ENCODE measurements at regions not wholly inside any gene's neighbourhood (a gene's known extent, or its start where the extent isn't known, plus 50 kb on each side); places are given as distances from the start of the nearest gene placed in this dataset.

- H3K79me2 ChIP-seq, result no peaks in the 10 kb centered on the region
- H2AFZ ChIP-seq, result no peak overlapping the region
- H3K4me1 ChIP-seq, result no peaks in the 10 kb centered on the region
- H3K36me3 ChIP-seq (ENCODE audit: control insufficient read depth, insufficient read depth, low read length), result no peaks in the 10 kb centered on the region
- H3K27me3 ChIP-seq (ENCODE audit: control insufficient read depth, insufficient read depth, low read length), result no peaks in the 10 kb centered on the region
- no peak for TF ChIP-seq CTCF (IDR thresholded peaks at IDR 0.05)
- no peak overlapping the region for H3K4me3 ChIP-seq (ENCODE audit: low read depth, low read length)
- H3K9ac ChIP-seq, result no peak overlapping the region
- H3K4me2 ChIP-seq (ENCODE audit: low read length), result no peak overlapping the region
- H3K27ac ChIP-seq, result no peak overlapping the region
- no peaks in the 10 kb centered on the region for H3K9me3 ChIP-seq (ENCODE audit: control insufficient read depth, low read length)
Measured at GRCh38 chr9:3586066-3586465, 60.3 kb upstream of the RFX3 start.

GRCh38 chr9:3585606-3586005, 59.8 kb upstream of the RFX3 start:
- TF ChIP-seq CTCF (IDR thresholded peaks at IDR 0.05), result no peak
- Histone ChIP-seq H3K79me2 (no peaks in the 10 kb centered on the region), H3K36me3 (ENCODE audit: control insufficient read depth, insufficient read depth, low read length) (no peaks in the 10 kb centered on the region), H3K4me2 (ENCODE audit: low read length) (no peak overlapping the region), H3K27me3 (ENCODE audit: control insufficient read depth, insufficient read depth, low read length) (no peaks in the 10 kb centered on the region), H3K9me3 (ENCODE audit: control insufficient read depth, low read length) (no peaks in the 10 kb centered on the region), H3K4me3 (ENCODE audit: low read depth, low read length) (no peak overlapping the region), H2AFZ (no peak overlapping the region), H3K4me1 (no peaks in the 10 kb centered on the region), H3K27ac (no peak overlapping the region), H3K9ac (no peak overlapping the region)

GRCh38 chr9:3578786-3579185, 53.0 kb upstream of the RFX3 start:
- Histone ChIP-seq H3K4me3 (ENCODE audit: low read depth, low read length) (no peak overlapping the region), H3K4me1 (no peaks in the 10 kb centered on the region), H3K9ac (no peak overlapping the region), H2AFZ (no peak overlapping the region), H3K4me2 (ENCODE audit: low read length) (no peak overlapping the region), H3K36me3 (ENCODE audit: control insufficient read depth, insufficient read depth, low read length) (no peaks in the 10 kb centered on the region), H3K9me3 (ENCODE audit: control insufficient read depth, low read length) (no peaks in the 10 kb centered on the region), H3K27ac (no peak overlapping the region), H3K79me2 (no peaks in the 10 kb centered on the region), H3K27me3 (ENCODE audit: control insufficient read depth, insufficient read depth, low read length) (no peaks in the 10 kb centered on the region)
- TF ChIP-seq CTCF (IDR thresholded peaks at IDR 0.05), result no peak

- H3K4me1 ChIP-seq, result no peaks in the 10 kb centered on the region
- H3K27ac ChIP-seq, result no peak overlapping the region
- H3K4me3 ChIP-seq (ENCODE audit: low read depth, low read length), result no peak overlapping the region
- H3K79me2 ChIP-seq, result no peaks in the 10 kb centered on the region
- no peak for TF ChIP-seq CTCF (IDR thresholded peaks at IDR 0.05)
- no peaks in the 10 kb centered on the region for H3K36me3 ChIP-seq (ENCODE audit: control insufficient read depth, insufficient read depth, low read length)
- H2AFZ ChIP-seq, result no peak overlapping the region
- no peaks in the 10 kb centered on the region for H3K27me3 ChIP-seq (ENCODE audit: control insufficient read depth, insufficient read depth, low read length)
- no peak overlapping the region for H3K4me2 ChIP-seq (ENCODE audit: low read length)
- no peak overlapping the region for H3K9ac ChIP-seq
- no peaks in the 10 kb centered on the region for H3K9me3 ChIP-seq (ENCODE audit: control insufficient read depth, low read length)
Measured at GRCh38 chr9:3576328-3576727, 50.5 kb upstream of the RFX3 start.

GRCh38 chr9:3575821-3576220, 50.0 kb upstream of the RFX3 start:
- H3K4me3 ChIP-seq (ENCODE audit: low read depth, low read length), result no peak overlapping the region
- no peaks in the 10 kb centered on the region for H3K79me2 ChIP-seq

More at GRCh38 chr9:3575821-3576220, 50.0 kb upstream of the RFX3 start:
- no peak overlapping the region for H2AFZ ChIP-seq
- H3K27ac ChIP-seq, result no peak overlapping the region
- no peaks in the 10 kb centered on the region for H3K4me1 ChIP-seq
- H3K9me3 ChIP-seq (ENCODE audit: control insufficient read depth, low read length), result no peaks in the 10 kb centered on the region
- H3K4me2 ChIP-seq (ENCODE audit: low read length), result no peak overlapping the region
- no peak overlapping the region for H3K9ac ChIP-seq
- no peaks in the 10 kb centered on the region for H3K27me3 ChIP-seq (ENCODE audit: control insufficient read depth, insufficient read depth, low read length)
- TF ChIP-seq CTCF (IDR thresholded peaks at IDR 0.05), result no peak
- H3K36me3 ChIP-seq (ENCODE audit: control insufficient read depth, insufficient read depth, low read length), result no peaks in the 10 kb centered on the region

Data from parathyroid adenoma (tissue), 2 donors.